ENCODE measurements at regions not wholly inside any gene's neighbourhood (a gene's known extent, or its start where the extent isn't known, plus 50 kb on each side); places are given as distances from the start of the nearest gene placed in this dataset.

DNA sequence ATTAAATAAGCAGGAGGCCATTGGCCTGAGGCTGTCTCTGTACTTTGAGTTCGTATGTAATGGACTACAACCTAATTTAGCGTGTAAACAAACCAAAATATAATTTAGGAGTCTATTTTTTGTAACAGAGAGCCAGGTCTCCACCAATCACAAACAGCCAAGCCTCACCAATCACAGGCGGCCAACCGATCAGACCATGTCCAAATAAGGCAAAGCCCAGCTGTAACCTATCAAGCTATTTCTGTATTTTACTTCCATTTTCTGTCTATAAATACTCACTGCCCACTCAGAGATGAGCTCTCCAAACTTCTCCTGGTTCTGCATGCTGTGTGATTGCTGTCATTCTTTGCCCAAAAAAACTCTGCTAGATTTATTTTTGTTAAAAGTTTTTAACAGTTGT, 322.7 kb downstream of the NPIPA8 start:
- H3K27me3 ChIP-seq = no peaks in the 10 kb centered on the region
- no peak for TF ChIP-seq POLR2A (IDR thresholded peaks at IDR 0.05)
- TF ChIP-seq, protein P1, sequence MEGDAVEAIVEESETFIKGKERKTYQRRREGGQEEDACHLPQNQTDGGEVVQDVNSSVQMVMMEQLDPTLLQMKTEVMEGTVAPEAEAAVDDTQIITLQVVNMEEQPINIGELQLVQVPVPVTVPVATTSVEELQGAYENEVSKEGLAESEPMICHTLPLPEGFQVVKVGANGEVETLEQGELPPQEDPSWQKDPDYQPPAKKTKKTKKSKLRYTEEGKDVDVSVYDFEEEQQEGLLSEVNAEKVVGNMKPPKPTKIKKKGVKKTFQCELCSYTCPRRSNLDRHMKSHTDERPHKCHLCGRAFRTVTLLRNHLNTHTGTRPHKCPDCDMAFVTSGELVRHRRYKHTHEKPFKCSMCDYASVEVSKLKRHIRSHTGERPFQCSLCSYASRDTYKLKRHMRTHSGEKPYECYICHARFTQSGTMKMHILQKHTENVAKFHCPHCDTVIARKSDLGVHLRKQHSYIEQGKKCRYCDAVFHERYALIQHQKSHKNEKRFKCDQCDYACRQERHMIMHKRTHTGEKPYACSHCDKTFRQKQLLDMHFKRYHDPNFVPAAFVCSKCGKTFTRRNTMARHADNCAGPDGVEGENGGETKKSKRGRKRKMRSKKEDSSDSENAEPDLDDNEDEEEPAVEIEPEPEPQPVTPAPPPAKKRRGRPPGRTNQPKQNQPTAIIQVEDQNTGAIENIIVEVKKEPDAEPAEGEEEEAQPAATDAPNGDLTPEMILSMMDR (IDR thresholded peaks at IDR 0.05) = no peak
- TF ChIP-seq POLR2AphosphoS5 (IDR thresholded peaks at IDR 0.05) = no peak
- no peaks in the 10 kb centered on the region for H3K4me1 ChIP-seq
- H3K36me3 ChIP-seq = no peaks in the 10 kb centered on the region
- intact Hi-C loops (cut with DNase I; ENCODE audit: low total_unique reads) = no loop called here
- H3K4me3 ChIP-seq = no peak overlapping the region
- no peak for DNase-seq (ENCODE audit: low spot score in 2 of 2)
- H3K9me3 ChIP-seq = no peaks in the 10 kb centered on the region
- no peak overlapping the region for H3K27ac ChIP-seq

- intact Hi-C loops (cut with DNase I; ENCODE audit: low total_unique reads) = no loop called here
Observed at GRCh38 chr16:18008356-18008755, 328.2 kb downstream of the NPIPA8 start.

DNA sequence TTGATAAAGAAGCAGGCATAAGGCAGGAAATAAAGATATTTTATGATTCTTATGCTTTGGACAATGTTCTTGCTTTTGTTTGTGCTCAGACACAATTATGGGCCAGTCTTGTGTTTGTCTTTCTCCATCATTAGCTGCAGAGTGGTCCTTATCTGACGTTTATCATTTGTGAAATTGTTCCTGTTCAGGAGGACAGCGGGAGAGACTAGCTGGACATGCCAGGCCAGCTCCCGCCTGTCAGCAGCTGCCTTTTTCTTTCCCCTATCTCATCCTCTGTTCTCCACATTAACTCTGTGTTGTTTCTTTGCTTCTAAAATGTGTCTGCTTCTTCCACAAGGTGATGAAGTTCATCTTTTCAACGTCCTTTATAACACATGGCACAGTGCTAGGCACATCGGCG, 333.5 kb downstream of the NPIPA8 start:
- intact Hi-C loops (cut with DNase I; ENCODE audit: low total_unique reads) = no loop called here
- DNase-seq (ENCODE audit: low spot score in 2 of 2) = no peak
- TF ChIP-seq POLR2AphosphoS5 (IDR thresholded peaks at IDR 0.05) (no peak), POLR2A (IDR thresholded peaks at IDR 0.05) (no peak)
- TF ChIP-seq, protein P1 (IDR thresholded peaks at IDR 0.05) = no peak

More at GRCh38 chr16:18008356-18008755, 328.2 kb downstream of the NPIPA8 start:
- TF ChIP-seq, protein P1 (IDR thresholded peaks at IDR 0.05) = no peak
- TF ChIP-seq POLR2A (IDR thresholded peaks at IDR 0.05) = no peak
- no peak for TF ChIP-seq POLR2AphosphoS5 (IDR thresholded peaks at IDR 0.05)
- no peaks in the 10 kb centered on the region for H3K27me3 ChIP-seq
- H3K4me1 ChIP-seq = no peaks in the 10 kb centered on the region
- no peak for DNase-seq (ENCODE audit: low spot score in 2 of 2)
- no peaks in the 10 kb centered on the region for H3K36me3 ChIP-seq
- H3K27ac ChIP-seq = no peak overlapping the region
- peaks cover 0 to 5% of the 10 kb centered on the region in 2 donors for H3K9me3 ChIP-seq
- no peak overlapping the region for H3K4me3 ChIP-seq

DNA sequence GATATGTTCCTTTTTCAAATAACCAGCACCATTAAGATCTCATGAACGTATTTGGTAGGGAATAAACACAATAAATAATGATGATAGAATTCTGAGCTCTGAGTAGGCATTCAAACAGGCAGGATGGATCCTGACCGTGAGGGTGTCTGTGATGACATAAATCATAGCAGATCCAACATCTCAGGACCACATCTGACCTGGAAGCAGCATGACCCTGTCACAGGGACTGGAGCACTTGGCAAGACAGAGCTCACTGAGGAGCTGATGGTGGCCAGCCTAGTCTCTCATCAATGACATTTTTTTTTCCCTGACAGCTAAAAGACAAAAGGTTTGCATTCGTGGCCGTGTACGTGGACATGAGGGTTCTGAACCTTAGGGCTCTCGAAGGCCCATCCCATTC, 337.5 kb downstream of the NPIPA8 start:
- Histone ChIP-seq H3K27ac (no peak overlapping the region), H3K36me3 (no peaks in the 10 kb centered on the region), H3K4me1 (no peaks in the 10 kb centered on the region), H3K4me3 (no peak overlapping the region), H3K27me3 (no peaks in the 10 kb centered on the region), H3K9me3 (no peaks in the 10 kb centered on the region)
- intact Hi-C loops (cut with DNase I; ENCODE audit: low total_unique reads) = no loop called here
- TF ChIP-seq POLR2AphosphoS5 (IDR thresholded peaks at IDR 0.05) = no peak
- TF ChIP-seq, protein P1 (IDR thresholded peaks at IDR 0.05) = no peak
- TF ChIP-seq POLR2A (IDR thresholded peaks at IDR 0.05) = no peak
- DNase-seq (ENCODE audit: low spot score in 2 of 2) = no peak

More for the DNA sequence above, 333.5 kb downstream of the NPIPA8 start:
- Histone ChIP-seq H3K4me1 (no peaks in the 10 kb centered on the region), H3K9me3 (peaks cover 0 to 5% of the 10 kb centered on the region in 2 donors), H3K27ac (no peak overlapping the region), H3K27me3 (no peaks in the 10 kb centered on the region), H3K4me3 (no peak overlapping the region), H3K36me3 (no peaks in the 10 kb centered on the region)

GRCh38 chr16:17998550-17998949, 338.0 kb downstream of the NPIPA8 start:
- H3K4me3 ChIP-seq = no peak overlapping the region
- TF ChIP-seq POLR2AphosphoS5 (IDR thresholded peaks at IDR 0.05) (no peak), POLR2A (IDR thresholded peaks at IDR 0.05) (no peak)
- TF ChIP-seq, protein P1 (IDR thresholded peaks at IDR 0.05) = no peak
- H3K36me3 ChIP-seq = no peaks in the 10 kb centered on the region
- intact Hi-C loops (cut with DNase I; ENCODE audit: low total_unique reads) = no loop called here
- no peak overlapping the region for H3K27ac ChIP-seq
- H3K9me3 ChIP-seq = no peaks in the 10 kb centered on the region
- DNase-seq (ENCODE audit: low spot score in 2 of 2) = no peak
- no peaks in the 10 kb centered on the region for H3K27me3 ChIP-seq
- H3K4me1 ChIP-seq = no peaks in the 10 kb centered on the region

Measured in breast epithelium (tissue), 4 donors.